ENCODE measurements at regions not wholly inside any gene's neighbourhood (a gene's known extent, or its start where the extent isn't known, plus 50 kb on each side); places are given as distances from the start of the nearest gene placed in this dataset.

GRCh38 chr2:191512216-191512835, 165.6 kb upstream of the NABP1 start:
- in situ Hi-C loops (cut with MboI; ENCODE audit: low sequenced_read_pairs, unreplicated experiment), result loop anchor here (25.0 kb wide), 1 partner anchor 450 kb away; no protein-coding TSS in a partner anchor
- TF ChIP-seq, protein P1, sequence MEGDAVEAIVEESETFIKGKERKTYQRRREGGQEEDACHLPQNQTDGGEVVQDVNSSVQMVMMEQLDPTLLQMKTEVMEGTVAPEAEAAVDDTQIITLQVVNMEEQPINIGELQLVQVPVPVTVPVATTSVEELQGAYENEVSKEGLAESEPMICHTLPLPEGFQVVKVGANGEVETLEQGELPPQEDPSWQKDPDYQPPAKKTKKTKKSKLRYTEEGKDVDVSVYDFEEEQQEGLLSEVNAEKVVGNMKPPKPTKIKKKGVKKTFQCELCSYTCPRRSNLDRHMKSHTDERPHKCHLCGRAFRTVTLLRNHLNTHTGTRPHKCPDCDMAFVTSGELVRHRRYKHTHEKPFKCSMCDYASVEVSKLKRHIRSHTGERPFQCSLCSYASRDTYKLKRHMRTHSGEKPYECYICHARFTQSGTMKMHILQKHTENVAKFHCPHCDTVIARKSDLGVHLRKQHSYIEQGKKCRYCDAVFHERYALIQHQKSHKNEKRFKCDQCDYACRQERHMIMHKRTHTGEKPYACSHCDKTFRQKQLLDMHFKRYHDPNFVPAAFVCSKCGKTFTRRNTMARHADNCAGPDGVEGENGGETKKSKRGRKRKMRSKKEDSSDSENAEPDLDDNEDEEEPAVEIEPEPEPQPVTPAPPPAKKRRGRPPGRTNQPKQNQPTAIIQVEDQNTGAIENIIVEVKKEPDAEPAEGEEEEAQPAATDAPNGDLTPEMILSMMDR (IDR thresholded peaks at IDR 0.05; ENCODE audit: borderline replicate concordance, control extremely low read depth, extremely low read depth, insufficient read depth, missing control alignments), result no peak
- DNase-seq (ENCODE audit: low spot score), result no peak

DNA sequence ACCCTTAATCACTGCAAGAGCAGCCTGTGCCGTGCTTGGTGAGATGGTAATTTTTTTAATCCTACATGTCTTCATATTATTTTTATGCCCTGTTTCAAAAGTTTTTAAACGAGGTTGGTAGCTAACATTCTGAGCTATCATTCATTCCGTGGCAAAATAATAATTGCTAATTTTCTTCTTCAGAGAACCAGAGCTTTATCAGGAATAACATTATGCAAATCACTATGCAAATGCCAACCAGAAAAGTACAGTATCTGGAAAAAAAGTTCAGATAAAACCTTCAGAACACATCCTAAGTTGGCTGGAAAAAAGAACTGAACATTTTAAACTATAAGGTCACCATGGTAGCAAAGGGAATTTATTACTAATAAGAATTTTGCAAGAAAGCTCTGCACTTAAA, 165.1 kb upstream of the NABP1 start:
- in situ Hi-C loops (cut with MboI; ENCODE audit: low sequenced_read_pairs, unreplicated experiment), result loop anchor here (25.0 kb wide), 1 partner anchor 451 kb away; no protein-coding TSS in a partner anchor
- TF ChIP-seq, protein P1 (IDR thresholded peaks at IDR 0.05; ENCODE audit: borderline replicate concordance, control extremely low read depth, extremely low read depth, insufficient read depth, missing control alignments), result no peak
- DNase-seq (ENCODE audit: low spot score), result no peak

DNA sequence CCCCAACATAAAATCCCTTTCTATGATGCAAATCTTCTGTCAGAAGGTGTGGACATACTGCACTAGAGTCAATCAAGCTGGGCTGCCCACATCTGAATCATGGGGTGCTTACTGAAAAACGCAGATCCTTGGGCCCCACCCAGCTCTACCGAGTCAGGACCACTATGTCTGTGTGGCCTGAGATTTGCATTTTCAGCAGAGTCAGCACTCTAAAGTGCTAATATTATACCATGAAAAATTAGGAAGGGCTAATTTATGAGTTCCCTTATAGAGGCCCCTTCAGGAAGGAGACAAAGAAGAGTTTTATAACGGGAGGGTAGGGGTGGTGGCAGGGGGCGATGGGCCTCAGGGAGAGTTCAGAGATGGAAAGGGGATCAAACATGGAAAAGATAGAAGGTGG, 163.3 kb upstream of the NABP1 start:
- DNase-seq (ENCODE audit: low spot score), result no peak
- TF ChIP-seq, protein P1 (IDR thresholded peaks at IDR 0.05; ENCODE audit: borderline replicate concordance, control extremely low read depth, extremely low read depth, insufficient read depth, missing control alignments), result no peak
- in situ Hi-C loops (cut with MboI; ENCODE audit: low sequenced_read_pairs, unreplicated experiment), result loop anchor here (25.0 kb wide), 1 partner anchor 452 kb away; no protein-coding TSS in a partner anchor

- no peak for DNase-seq (ENCODE audit: low spot score)
- in situ Hi-C loops (cut with MboI; ENCODE audit: low sequenced_read_pairs, unreplicated experiment), result loop anchor here (25.0 kb wide), 1 partner anchor 453 kb away; no protein-coding TSS in a partner anchor
- TF ChIP-seq, protein P1 (IDR thresholded peaks at IDR 0.05; ENCODE audit: borderline replicate concordance, control extremely low read depth, extremely low read depth, insufficient read depth, missing control alignments), result no peak
These were observed 162.4 kb upstream of the NABP1 start for GRCh38 chr2:191515551-191515950.

DNA sequence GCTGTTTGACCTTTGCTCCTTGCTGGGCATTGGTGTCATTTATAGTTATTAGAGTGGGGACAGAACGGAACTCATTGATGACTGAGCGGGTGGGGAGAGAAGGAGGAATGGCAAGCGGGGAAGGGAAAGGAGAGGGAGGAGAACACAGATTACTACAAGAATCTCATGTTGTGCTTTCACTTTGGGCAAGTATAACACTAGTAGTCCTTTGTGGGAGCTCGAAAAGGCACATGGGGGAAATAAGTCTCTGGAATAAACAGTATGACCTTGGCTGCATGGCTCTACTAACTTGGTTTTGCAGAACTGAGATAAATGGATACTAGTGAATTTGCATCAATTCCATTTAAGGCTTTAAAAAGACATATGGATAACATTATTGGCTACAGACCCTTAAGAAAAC, 161.7 kb upstream of the NABP1 start:
- TF ChIP-seq, protein P1 (IDR thresholded peaks at IDR 0.05; ENCODE audit: borderline replicate concordance, control extremely low read depth, extremely low read depth, insufficient read depth, missing control alignments), result no peak
- in situ Hi-C loops (cut with MboI; ENCODE audit: low sequenced_read_pairs, unreplicated experiment), result loop anchor here (25.0 kb wide), 1 partner anchor 454 kb away; no protein-coding TSS in a partner anchor
- DNase-seq (ENCODE audit: low spot score), result no peak

DNA sequence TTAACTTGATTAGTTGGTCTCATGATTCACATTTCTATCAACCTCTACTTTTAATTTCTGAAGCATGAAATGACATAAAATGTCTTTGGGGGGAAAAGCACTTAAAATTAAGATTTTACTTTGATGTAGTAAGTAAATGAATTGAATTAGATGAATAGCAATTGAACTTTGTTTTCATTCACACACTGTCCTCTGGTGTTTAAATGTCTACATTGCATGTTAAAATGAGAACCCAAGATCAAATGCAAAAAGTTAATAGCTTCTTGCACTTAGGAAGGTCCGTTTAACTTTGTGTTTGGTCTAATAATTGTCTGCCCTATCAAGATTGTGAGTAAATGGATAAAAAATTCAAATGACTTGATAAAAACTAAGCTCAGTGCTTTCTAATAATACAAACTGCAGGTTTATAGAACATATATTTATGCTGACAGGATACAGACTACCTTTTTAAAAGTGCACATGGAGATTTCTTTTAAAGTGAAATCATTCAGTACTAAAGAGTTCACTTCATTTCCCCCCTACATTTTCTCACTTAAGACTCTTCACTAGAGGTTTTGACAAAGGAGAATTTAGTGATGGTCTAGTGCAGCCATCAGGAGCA, 156.2 kb upstream of the NABP1 start:
- in situ Hi-C loops (cut with MboI; ENCODE audit: low sequenced_read_pairs, unreplicated experiment), result loop anchor here (10.0 to 25.0 kb wide), 2 partner anchors 357 to 459 kb away; no protein-coding TSS in a partner anchor
- DNase-seq (ENCODE audit: low spot score), result peak; percentile 33

More for the DNA sequence above, 156.2 kb upstream of the NABP1 start:
- TF ChIP-seq, protein P1 (IDR thresholded peaks at IDR 0.05; ENCODE audit: borderline replicate concordance, control extremely low read depth, extremely low read depth, insufficient read depth, missing control alignments), result peak; percentile 59

Data from GM13976 (cell line).